Psoas muscle (tissue), 7 donors: ENCODE measurements at regions not wholly inside any gene's neighbourhood (a gene's known extent, or its start where the extent isn't known, plus 50 kb on each side); places are given as distances from the start of the nearest gene placed in this dataset.
A peak's percentile ranks its signal among the peaks of the same experiment; 100 is the strongest.
"Not testable (repeated sequence)": the region's sequence is repeated elsewhere in the genome, so short reads cannot be mapped to it uniquely, and the experiment has no call there.

Experiments used
- ATAC-seq, 4 donors: fragments of 200-7000 bp; cut with Tn5 transposase; one replicate each; pipeline ENCODE4 v1.9.1; 2020; ENCODE audit warnings: moderate library complexity in 3 of 4, mild to moderate bottlenecking in 2 of 4
- DNase-seq, 2 donors: peaks; one replicate each; pipeline ENCODE4 v3.0.0-alpha.2; 2020
- H3K27ac ChIP-seq: fragments of 200-600 bp; one replicate; pipeline ENCODE4 v1.8.0; 2022
- H3K27me3 ChIP-seq, 3 donors: fragments of 200-600 bp in 1 of 3; one replicate each; pipeline versions ENCODE4 v1.6.1 to v1.8.0; 2013 to 2022; ENCODE audit warnings: low read length in 2 of 3, mild to moderate bottlenecking in 2 of 3, moderate library complexity in 1 of 3; ENCODE audit not compliant: insufficient read depth in 3 of 3
- H3K36me3 ChIP-seq, 2 donors: fragments of 200-600 bp in 1 of 2; one replicate each; pipeline versions ENCODE4 v1.6.1 to v1.8.0; 2013 to 2022; ENCODE audit warnings: low read depth in 1 of 2, mild to moderate bottlenecking in 1 of 2, moderate library complexity in 1 of 2; ENCODE audit not compliant: insufficient read depth in 1 of 2
- H3K4me1 ChIP-seq: fragments of 200-600 bp; one replicate; pipeline ENCODE4 v1.8.0; 2022
- H3K4me3 ChIP-seq: fragments of 200-600 bp; one replicate; pipeline ENCODE4 v1.8.0; 2022; ENCODE audit warnings: mild to moderate bottlenecking
- H3K9me3 ChIP-seq: fragments of 200-600 bp; one replicate; pipeline ENCODE4 v1.8.0; 2022
- CTCF ChIP-seq: fragments of 200-600 bp; IDR thresholded peaks from one replicate; pipeline ENCODE4 v1.8.0; 2022; ENCODE audit warnings: antibody characterized with exemption
- WGBS, 3 donors: extraction: QIAGEN DNeasy Blood & Tissue Kit; methylation state at CpG; one replicate each; pipeline versions ENCODE4 v1.1.6 to v1.1.7; 2013; 5-methylcytosine and 5-hydroxymethylcytosine counted together
- intact Hi-C, 2 donors: fragments of 100-400 bp; cut with DNase I; formaldehyde crosslinking; loops; one replicate each; pipeline versions ENCODE4 v1.11.0 to v1.14.2; 2022
- donor health status: healthy with polysubstance abuse.
- donor health status: DM: no; HTN: no; CAD: no; lungs with moderate emphysema.
- donor health status: Bipolar disorder and iron deficiency.
- donor health status: healthy.
- donor health status: DM: yes; HTN: yes; CAD: no.
- donor health status: DM: no; HTN: no; CAD: no.
- donor health status: DM: yes; HTN: yes; CAD: no.

- ATAC-seq, intact Hi-C loops, DNase-seq, H3K27ac ChIP-seq, H3K4me3 ChIP-seq, H3K4me1 ChIP-seq, H3K27me3 ChIP-seq, H3K36me3 ChIP-seq, H3K9me3 ChIP-seq: not testable (repeated sequence)
- WGBS, 3 donors: 91 to 92% (median 91%) methylated on average over 7 of the region's 7 CpGs
Observed at GRCh38 chr1:207196135-207196534, 92.1 kb downstream of the C4BPA start.

- H3K36me3 ChIP-seq, DNase-seq, intact Hi-C loops, H3K9me3 ChIP-seq, H3K27ac ChIP-seq, H3K4me3 ChIP-seq, H3K4me1 ChIP-seq, ATAC-seq, H3K27me3 ChIP-seq: not testable (repeated sequence)
- 76 to 93% (median 90%) methylated on average over 3 of the region's 3 CpGs for WGBS, 3 donors
Observed at GRCh38 chr1:207201534-207201933, 97.5 kb downstream of the C4BPA start.

- ATAC-seq: no peak
- intact Hi-C loops: no loop called here
- no peaks in the 10 kb centered on the region for H3K36me3 ChIP-seq
- H3K4me3 ChIP-seq: no peak overlapping the region
- WGBS, 3 donors: 72 to 85% (median 79%) methylated on average over 3 of the region's 3 CpGs
- DNase-seq: no peak
- no peak overlapping the region for H3K27ac ChIP-seq
- no peaks in the 10 kb centered on the region for H3K4me1 ChIP-seq
- H3K27me3 ChIP-seq: no peaks in the 10 kb centered on the region
- no peaks in the 10 kb centered on the region for H3K9me3 ChIP-seq
- TF ChIP-seq CTCF: no peak
Observed at GRCh38 chr1:207202480-207202879, 98.4 kb downstream of the C4BPA start.

- WGBS, 3 donors: 85 to 97% (median 88%) methylated on average over 1 of the region's 1 CpG
- no peak for DNase-seq
- Histone ChIP-seq H3K27me3 (no peaks in the 10 kb centered on the region), H3K9me3 (no peaks in the 10 kb centered on the region), H3K4me3 (no peak overlapping the region), H3K4me1 (no peaks in the 10 kb centered on the region), H3K36me3 (no peaks in the 10 kb centered on the region), H3K27ac (no peak overlapping the region)
- TF ChIP-seq CTCF: no peak
- no peak for ATAC-seq
- intact Hi-C loops: no loop called here
Observed at GRCh38 chr1:207203541-207203940, 99.5 kb downstream of the C4BPA start.

GRCh38 chr1:207205614-207206061, 101.6 kb downstream of the C4BPA start:
- ATAC-seq: no peak
- Histone ChIP-seq H3K27me3 (no peaks in the 10 kb centered on the region), H3K4me3 (no peak overlapping the region), H3K27ac (peak overlapping the region; percentile 60), H3K9me3 (no peaks in the 10 kb centered on the region), H3K36me3 (no peaks in the 10 kb centered on the region), H3K4me1 (no peaks in the 10 kb centered on the region)
- no peak for TF ChIP-seq CTCF
- DNase-seq: no peak
- intact Hi-C loops: no loop called here
- WGBS, 3 donors: 36 to 56% (median 38%) methylated on average over 2 of the region's 2 CpGs

GRCh38 chr1:207208691-207209090, 104.7 kb downstream of the C4BPA start:
- ATAC-seq, DNase-seq, H3K36me3 ChIP-seq, H3K27me3 ChIP-seq, H3K9me3 ChIP-seq, H3K4me1 ChIP-seq, intact Hi-C loops, H3K27ac ChIP-seq, H3K4me3 ChIP-seq: not testable (repeated sequence)
- 73 to 88% (median 80%) methylated on average over 2 of the region's 2 CpGs for WGBS, 3 donors
